Hepatocyte (in vitro differentiated cells): ENCODE measurements at regions not wholly inside any gene's neighbourhood (a gene's known extent, or its start where the extent isn't known, plus 50 kb on each side); places are given as distances from the start of the nearest gene placed in this dataset.

Experiments used
- DNase-seq: peaks from one replicate; pipeline ENCODE4 v3.0.0-alpha.2; 2016; ENCODE audit warnings: low spot score
- H2AFZ ChIP-seq: fragments of 200-600 bp; sonication (generic); 2 replicates; pipeline ENCODE4 v1.6.0; 2016; ENCODE audit warnings: antibody characterized with exemption, mild to moderate bottlenecking
- H3K27ac ChIP-seq: fragments of 200-600 bp; sonication (generic); 2 replicates; pipeline ENCODE4 v1.5.1; 2016; ENCODE audit warnings: mild to moderate bottlenecking
- H3K27me3 ChIP-seq: fragments of 200-600 bp; sonication (generic); 2 replicates; pipeline ENCODE4 v1.6.1; 2016
- H3K36me3 ChIP-seq: fragments of 200-600 bp; sonication (generic); replicated peaks from 2 replicates; pipeline ENCODE4 v1.5.1; 2016; ENCODE audit warnings: low read depth; ENCODE audit not compliant: insufficient read depth
- H3K4me1 ChIP-seq: fragments of 200-600 bp; sonication (generic); 2 replicates; pipeline ENCODE4 v1.5.1; 2016; ENCODE audit warnings: mild to moderate bottlenecking, moderate library complexity; ENCODE audit not compliant: insufficient read depth
- H3K4me2 ChIP-seq: fragments of 200-600 bp; sonication (generic); 2 replicates; pipeline ENCODE4 v1.6.0; 2016
- H3K4me3 ChIP-seq: fragments of 200-600 bp; sonication (generic); 2 replicates; pipeline ENCODE4 v1.5.1; 2016; ENCODE audit warnings: mild to moderate bottlenecking
- H3K79me2 ChIP-seq: fragments of 200-600 bp; sonication (generic); 2 replicates; pipeline ENCODE4 v1.6.0; 2017; ENCODE audit warnings: mild to moderate bottlenecking
- H3K9me2 ChIP-seq: fragments of 200-600 bp; sonication (generic); replicated peaks from 2 replicates; pipeline ENCODE4 v1.6.0; 2017; ENCODE audit warnings: mild to moderate bottlenecking; ENCODE audit not compliant: insufficient read depth
- H3K9me3 ChIP-seq: fragments of 200-600 bp; sonication (generic); 2 replicates; pipeline ENCODE4 v1.5.1; 2016; ENCODE audit warnings: low read depth, mild to moderate bottlenecking
- H4K20me1 ChIP-seq: fragments of 200-600 bp; sonication (generic); 2 replicates; pipeline ENCODE4 v1.6.0; 2016; ENCODE audit warnings: mild to moderate bottlenecking; ENCODE audit not compliant: insufficient read depth, poor library complexity, severe bottlenecking
- EZH2 ChIP-seq: fragments of 200-600 bp; sonication (generic); IDR thresholded peaks from 2 replicates; pipeline ENCODE4 v1.6.1; 2016; ENCODE audit warnings: antibody characterized with exemption, mild to moderate bottlenecking, borderline replicate concordance
- EZH2phosphoT487 ChIP-seq: fragments of 200-600 bp; sonication (generic); IDR thresholded peaks from one replicate; pipeline ENCODE4 v1.6.1; 2018; ENCODE audit warnings: antibody characterized with exemption, mild to moderate bottlenecking, low read depth, moderate library complexity; ENCODE audit not compliant: unreplicated experiment, severe bottlenecking
- WGBS: methylation state at CpG from one replicate; pipeline ENCODE4 v1.1.6; 2016; ENCODE audit warnings: low lambda C conversion rate; ENCODE audit errors: missing lambda C conversion rate; 5-methylcytosine and 5-hydroxymethylcytosine counted together
- TF ChIP-seq, protein P1 (sequence below): fragments of 200-600 bp; sonication (generic); IDR thresholded peaks from 2 replicates; pipeline ENCODE4 v1.5.1; 2016; ENCODE audit warnings: antibody characterized with exemption, mild to moderate bottlenecking; ENCODE audit not compliant: poor library complexity

- Histone ChIP-seq H3K4me3 (no peak overlapping the region), H3K4me1 (no peaks in the 10 kb centered on the region), H3K9me3 (no peaks in the 10 kb centered on the region), H3K27ac (no peak overlapping the region), H3K4me2 (no peak overlapping the region), H3K27me3 (no peaks in the 10 kb centered on the region), H3K36me3 (no peaks in the 10 kb centered on the region), H3K9me2 (no peaks in the 10 kb centered on the region), H3K79me2 (no peaks in the 10 kb centered on the region), H2AFZ (no peak overlapping the region), H4K20me1 (no peaks in the 10 kb centered on the region)
- TF ChIP-seq, protein P1, sequence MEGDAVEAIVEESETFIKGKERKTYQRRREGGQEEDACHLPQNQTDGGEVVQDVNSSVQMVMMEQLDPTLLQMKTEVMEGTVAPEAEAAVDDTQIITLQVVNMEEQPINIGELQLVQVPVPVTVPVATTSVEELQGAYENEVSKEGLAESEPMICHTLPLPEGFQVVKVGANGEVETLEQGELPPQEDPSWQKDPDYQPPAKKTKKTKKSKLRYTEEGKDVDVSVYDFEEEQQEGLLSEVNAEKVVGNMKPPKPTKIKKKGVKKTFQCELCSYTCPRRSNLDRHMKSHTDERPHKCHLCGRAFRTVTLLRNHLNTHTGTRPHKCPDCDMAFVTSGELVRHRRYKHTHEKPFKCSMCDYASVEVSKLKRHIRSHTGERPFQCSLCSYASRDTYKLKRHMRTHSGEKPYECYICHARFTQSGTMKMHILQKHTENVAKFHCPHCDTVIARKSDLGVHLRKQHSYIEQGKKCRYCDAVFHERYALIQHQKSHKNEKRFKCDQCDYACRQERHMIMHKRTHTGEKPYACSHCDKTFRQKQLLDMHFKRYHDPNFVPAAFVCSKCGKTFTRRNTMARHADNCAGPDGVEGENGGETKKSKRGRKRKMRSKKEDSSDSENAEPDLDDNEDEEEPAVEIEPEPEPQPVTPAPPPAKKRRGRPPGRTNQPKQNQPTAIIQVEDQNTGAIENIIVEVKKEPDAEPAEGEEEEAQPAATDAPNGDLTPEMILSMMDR: peak; percentile 45
- TF ChIP-seq EZH2phosphoT487: no peak
- WGBS: 37% methylated on average over 2 of the region's 2 CpGs
- peak; percentile 15 for DNase-seq
These were observed 212.7 kb upstream of the ZNF804B start for GRCh38 chr7:88546808-88547207.

- Histone ChIP-seq H3K4me1 (no peaks in the 10 kb centered on the region), H3K79me2 (no peaks in the 10 kb centered on the region), H3K9me3 (no peaks in the 10 kb centered on the region), H3K27ac (no peak overlapping the region), H2AFZ (no peak overlapping the region), H3K27me3 (no peaks in the 10 kb centered on the region), H3K9me2 (no peaks in the 10 kb centered on the region), H3K36me3 (no peaks in the 10 kb centered on the region), H3K4me2 (no peak overlapping the region), H4K20me1 (no peaks in the 10 kb centered on the region), H3K4me3 (no peak overlapping the region)
- DNase-seq: no peak
- 79% methylated on average over 1 of the region's 1 CpG for WGBS
- TF ChIP-seq, protein P1: no peak
- TF ChIP-seq EZH2phosphoT487: no peak
These were observed 213.8 kb upstream of the ZNF804B start for GRCh38 chr7:88545663-88546062.

- 39% methylated on average over 4 of the region's 4 CpGs for WGBS
- peak; percentile 19 for DNase-seq
- no peak overlapping the region for H3K27ac ChIP-seq
These were observed 219.5 kb upstream of the ZNF804B start for GRCh38 chr7:88540012-88540411.

More at GRCh38 chr7:88540012-88540411, 219.5 kb upstream of the ZNF804B start:
- TF ChIP-seq EZH2 (no peak), EZH2phosphoT487 (no peak)
- TF ChIP-seq, protein P1: no peak
- Histone ChIP-seq H3K4me2 (no peak overlapping the region), H3K79me2 (no peaks in the 10 kb centered on the region), H3K9me2 (no peaks in the 10 kb centered on the region), H3K9me3 (peaks cover 2% of the 10 kb centered on the region), H2AFZ (no peak overlapping the region), H3K27me3 (no peaks in the 10 kb centered on the region), H3K4me1 (no peaks in the 10 kb centered on the region), H3K36me3 (no peaks in the 10 kb centered on the region), H3K4me3 (no peak overlapping the region), H4K20me1 (no peaks in the 10 kb centered on the region)
